Panc1 (cell line): ENCODE measurements at regions not wholly inside any gene's neighbourhood (a gene's known extent, or its start where the extent isn't known, plus 50 kb on each side); places are given as distances from the start of the nearest gene placed in this dataset.

Source experiments
- ATAC-seq: fragments of 200-7000 bp; cut with Tn5 transposase; 2 replicates; pipeline ENCODE4 v1.9.1; 2020; ENCODE audit warnings: mild to moderate bottlenecking, moderate library complexity
- BruUV-seq: library from RNA; stranded (reverse); fragments of 400-500 nt; replicated peaks from 2 replicates; lab custom pipeline; 2021; lab: Mats Ljungman, UMichigan
- CTCF ChIA-PET: fragments of 300-600 bp; sonication (Branson Sonifier 250); formaldehyde crosslinking; loops from one replicate; lab custom pipeline; 2022; ENCODE audit warnings: antibody characterized with exemption; lab: Charles Lee
- POLR2A ChIA-PET: fragments of 300-600 bp; sonication (Branson Sonifier 250); formaldehyde crosslinking; loops from one replicate; lab custom pipeline; 2022; ENCODE audit warnings: antibody characterized with exemption; lab: Charles Lee
- DNase-seq: peaks from one replicate; pipeline ENCODE4 v3.0.0-alpha.2; 2010; ENCODE audit warnings: low read depth, low spot score
- H3K27ac ChIP-seq: 2 replicates; pipeline ENCODE4 v1.5.1; 2011; ENCODE audit warnings: mild to moderate bottlenecking, low read length, inconsistent platforms
- H3K27me3 ChIP-seq: fragments of 200-500 bp; sonication (Bioruptor generic); 2 replicates; pipeline ENCODE4 v1.6.0; 2014; ENCODE audit warnings: low read length, inconsistent platforms; ENCODE audit not compliant: control insufficient read depth, insufficient read depth
- H3K36me3 ChIP-seq: fragments of 200-500 bp; sonication (Bioruptor generic); 2 replicates; pipeline ENCODE4 v1.5.1; 2014; ENCODE audit warnings: inconsistent platforms, mild to moderate bottlenecking, low read length, moderate library complexity; ENCODE audit not compliant: control insufficient read depth, insufficient read depth
- H3K4me1 ChIP-seq: 2 replicates; pipeline ENCODE4 v1.5.1; 2011; ENCODE audit warnings: inconsistent platforms, mild to moderate bottlenecking, low read length, moderate library complexity; ENCODE audit not compliant: control insufficient read depth, insufficient read depth
- H3K4me3 ChIP-seq, 2 experiments: 2 replicates each; pipeline ENCODE4 v1.5.1; 2011 to 2012; ENCODE audit warnings: low read depth in 2 of 2, low read length in 2 of 2, mild to moderate bottlenecking in 2 of 2, inconsistent platforms in 1 of 2, moderate library complexity in 1 of 2
- H3K9me3 ChIP-seq: fragments of 200-500 bp; sonication (Bioruptor generic); 2 replicates; pipeline ENCODE4 v1.5.1; 2014; ENCODE audit warnings: low read depth, mild to moderate bottlenecking, inconsistent platforms, low read length, moderate library complexity; ENCODE audit not compliant: control insufficient read depth, insufficient read depth
- SIN3A ChIP-seq: IDR thresholded peaks from 2 replicates; pipeline ENCODE4 v1.6.1; 2012; ENCODE audit warnings: low read depth, mild to moderate bottlenecking, low read length, moderate library complexity, borderline replicate concordance; ENCODE audit not compliant: insufficient read depth
- TCF7L2 ChIP-seq: IDR thresholded peaks from 2 replicates; pipeline ENCODE4 v1.6.1; 2011; ENCODE audit warnings: mild to moderate bottlenecking, low read depth, low read length, inconsistent platforms
- in situ Hi-C: cut with HindIII; loops from 2 replicates; pipeline ENCODE4 v1.10.0; 2016; ENCODE audit warnings: low sequenced_read_pairs, low pct_unique_long_range_greater_than_20kb
- intact Hi-C: fragments of 100-400 bp; cut with micrococcal nuclease; formaldehyde crosslinking; loops from one replicate; pipeline ENCODE4 v1.10.0; 2022; ENCODE audit not compliant: unreplicated experiment
- TF ChIP-seq, protein P1 (sequence below), 2 experiments: IDR thresholded peaks; 2 replicates each; pipeline ENCODE4 v1.6.1; 2011 to 2012; ENCODE audit warnings: low read depth in 2 of 2, control low read depth in 1 of 2, low read length in 1 of 2, mild to moderate bottlenecking in 1 of 2, moderate library complexity in 1 of 2; ENCODE audit not compliant: insufficient read depth in 1 of 2
- TF ChIP-seq, protein P2 (sequence below): fragments of 450-650 bp; IDR thresholded peaks from 2 replicates; pipeline ENCODE4 v1.5.1; 2017; ENCODE audit warnings: mild to moderate bottlenecking

GRCh38 chr14:71463807-71464206 lies 468.4 kb upstream of the RGS6 start:
- Histone ChIP-seq H3K4me1 (no peaks in the 10 kb centered on the region), H3K27me3 (no peaks in the 10 kb centered on the region), H3K36me3 (no peaks in the 10 kb centered on the region), H3K27ac (no peak overlapping the region), H3K9me3 (no peaks in the 10 kb centered on the region), H3K4me3 (no peak overlapping the region)
- intact Hi-C loops (no loop called here), in situ Hi-C loops (no loop called here)
- ATAC-seq, result no peak
- ChIA-PET POLR2A (no interaction called here), CTCF (no interaction called here)
- BruUV-seq, result no TSS peak
- TF ChIP-seq, protein P1, sequence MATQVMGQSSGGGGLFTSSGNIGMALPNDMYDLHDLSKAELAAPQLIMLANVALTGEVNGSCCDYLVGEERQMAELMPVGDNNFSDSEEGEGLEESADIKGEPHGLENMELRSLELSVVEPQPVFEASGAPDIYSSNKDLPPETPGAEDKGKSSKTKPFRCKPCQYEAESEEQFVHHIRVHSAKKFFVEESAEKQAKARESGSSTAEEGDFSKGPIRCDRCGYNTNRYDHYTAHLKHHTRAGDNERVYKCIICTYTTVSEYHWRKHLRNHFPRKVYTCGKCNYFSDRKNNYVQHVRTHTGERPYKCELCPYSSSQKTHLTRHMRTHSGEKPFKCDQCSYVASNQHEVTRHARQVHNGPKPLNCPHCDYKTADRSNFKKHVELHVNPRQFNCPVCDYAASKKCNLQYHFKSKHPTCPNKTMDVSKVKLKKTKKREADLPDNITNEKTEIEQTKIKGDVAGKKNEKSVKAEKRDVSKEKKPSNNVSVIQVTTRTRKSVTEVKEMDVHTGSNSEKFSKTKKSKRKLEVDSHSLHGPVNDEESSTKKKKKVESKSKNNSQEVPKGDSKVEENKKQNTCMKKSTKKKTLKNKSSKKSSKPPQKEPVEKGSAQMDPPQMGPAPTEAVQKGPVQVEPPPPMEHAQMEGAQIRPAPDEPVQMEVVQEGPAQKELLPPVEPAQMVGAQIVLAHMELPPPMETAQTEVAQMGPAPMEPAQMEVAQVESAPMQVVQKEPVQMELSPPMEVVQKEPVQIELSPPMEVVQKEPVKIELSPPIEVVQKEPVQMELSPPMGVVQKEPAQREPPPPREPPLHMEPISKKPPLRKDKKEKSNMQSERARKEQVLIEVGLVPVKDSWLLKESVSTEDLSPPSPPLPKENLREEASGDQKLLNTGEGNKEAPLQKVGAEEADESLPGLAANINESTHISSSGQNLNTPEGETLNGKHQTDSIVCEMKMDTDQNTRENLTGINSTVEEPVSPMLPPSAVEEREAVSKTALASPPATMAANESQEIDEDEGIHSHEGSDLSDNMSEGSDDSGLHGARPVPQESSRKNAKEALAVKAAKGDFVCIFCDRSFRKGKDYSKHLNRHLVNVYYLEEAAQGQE (IDR thresholded peaks at IDR 0.05; ENCODE audit: insufficient read depth in 1 of 2, low read depth in 2 of 2, low read length in 1 of 2), result no peak
- TF ChIP-seq, protein P2, sequence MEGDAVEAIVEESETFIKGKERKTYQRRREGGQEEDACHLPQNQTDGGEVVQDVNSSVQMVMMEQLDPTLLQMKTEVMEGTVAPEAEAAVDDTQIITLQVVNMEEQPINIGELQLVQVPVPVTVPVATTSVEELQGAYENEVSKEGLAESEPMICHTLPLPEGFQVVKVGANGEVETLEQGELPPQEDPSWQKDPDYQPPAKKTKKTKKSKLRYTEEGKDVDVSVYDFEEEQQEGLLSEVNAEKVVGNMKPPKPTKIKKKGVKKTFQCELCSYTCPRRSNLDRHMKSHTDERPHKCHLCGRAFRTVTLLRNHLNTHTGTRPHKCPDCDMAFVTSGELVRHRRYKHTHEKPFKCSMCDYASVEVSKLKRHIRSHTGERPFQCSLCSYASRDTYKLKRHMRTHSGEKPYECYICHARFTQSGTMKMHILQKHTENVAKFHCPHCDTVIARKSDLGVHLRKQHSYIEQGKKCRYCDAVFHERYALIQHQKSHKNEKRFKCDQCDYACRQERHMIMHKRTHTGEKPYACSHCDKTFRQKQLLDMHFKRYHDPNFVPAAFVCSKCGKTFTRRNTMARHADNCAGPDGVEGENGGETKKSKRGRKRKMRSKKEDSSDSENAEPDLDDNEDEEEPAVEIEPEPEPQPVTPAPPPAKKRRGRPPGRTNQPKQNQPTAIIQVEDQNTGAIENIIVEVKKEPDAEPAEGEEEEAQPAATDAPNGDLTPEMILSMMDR, result no peak
- DNase-seq, result no peak

DNA sequence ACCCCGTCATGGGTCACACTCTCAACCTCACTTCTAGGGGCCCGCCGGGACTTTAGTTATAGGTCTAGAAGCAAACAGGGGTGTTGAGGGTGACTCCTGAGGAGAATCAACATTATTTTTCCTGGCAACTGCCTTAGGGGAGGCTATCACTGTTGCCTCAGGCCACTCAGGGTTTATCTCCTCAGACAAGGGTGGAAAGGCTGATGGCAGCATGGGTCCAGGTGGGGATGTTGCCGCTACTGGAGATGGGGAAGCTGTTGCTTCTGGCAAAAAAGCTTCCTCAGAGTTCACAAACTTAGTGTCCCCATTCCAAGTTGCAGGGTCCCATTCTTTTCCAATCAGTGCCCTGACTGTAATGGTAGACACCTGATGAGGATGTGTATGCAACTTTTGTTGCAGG lies 467.4 kb upstream of the RGS6 start:
- Histone ChIP-seq H3K36me3 (no peaks in the 10 kb centered on the region), H3K9me3 (no peaks in the 10 kb centered on the region), H3K27me3 (no peaks in the 10 kb centered on the region), H3K4me1 (no peaks in the 10 kb centered on the region), H3K4me3 (no peak overlapping the region), H3K27ac (no peak overlapping the region)
- DNase-seq (no peak), ATAC-seq (no peak)
- POLR2A ChIA-PET, result no interaction called here
- intact Hi-C loops, result no loop called here
- no TSS peak for BruUV-seq
- CTCF ChIA-PET, result no interaction called here
- in situ Hi-C loops, result no loop called here
- no peak for TF ChIP-seq SIN3A
- no peak for TF ChIP-seq TCF7L2
- TF ChIP-seq, protein P1 (IDR thresholded peaks at IDR 0.05; ENCODE audit: insufficient read depth in 1 of 2, low read depth in 2 of 2, low read length in 1 of 2), result no peak
